Effector memory CD8-positive, alpha-beta T cell (primary cell): ENCODE measurements at regions not wholly inside any gene's neighbourhood (a gene's known extent, or its start where the extent isn't known, plus 50 kb on each side); places are given as distances from the start of the nearest gene placed in this dataset.
A peak's percentile ranks its signal among the peaks of the same experiment; 100 is the strongest.

Experiments
- ATAC-seq: fragments of 150-1000 bp; cut with Tn5 transposase; replicated peaks from 2 replicates; pipeline ENCODE4 v1.10.0; 2021; ENCODE audit warnings: mild to moderate bottlenecking, moderate library complexity
- DNase-seq, 3 experiments: peaks; one replicate each; pipeline ENCODE4 v3.0.0; 2021
- H3K27ac Mint-ChIP-seq, 2 donors: one replicate each; pipeline ENCODE4 v1.8.0; 2022; ENCODE audit warnings: mild to moderate bottlenecking in 2 of 2, mixed read lengths in 2 of 2, moderate library complexity in 2 of 2
- H3K27me3 Mint-ChIP-seq, 2 donors: one replicate each; pipeline ENCODE4 v1.8.0; 2022; ENCODE audit warnings: mixed read lengths in 2 of 2
- H3K36me3 Mint-ChIP-seq: one replicate; pipeline ENCODE4 v1.8.0; 2022; ENCODE audit warnings: mild to moderate bottlenecking, moderate library complexity, mixed read lengths; ENCODE audit not compliant: insufficient read depth
- H3K4me1 Mint-ChIP-seq, 2 donors: one replicate each; pipeline ENCODE4 v1.8.0; 2022; ENCODE audit warnings: low read depth in 2 of 2, mixed read lengths in 2 of 2
- H3K4me3 Mint-ChIP-seq, 2 donors: one replicate each; pipeline ENCODE4 v1.8.0; 2022; ENCODE audit warnings: mild to moderate bottlenecking in 2 of 2, mixed read lengths in 2 of 2, moderate library complexity in 2 of 2
- H3K9me3 Mint-ChIP-seq, 2 donors: one replicate each; pipeline ENCODE4 v1.8.0; 2022; ENCODE audit warnings: mixed read lengths in 2 of 2

- Mint-ChIP-seq H3K4me3 (no peak overlapping the region), H3K36me3 (peaks cover 4% of the 10 kb centered on the region), H3K4me1 (no peaks in the 10 kb centered on the region), H3K27me3 (peaks cover 26 to 34% of the 10 kb centered on the region in 2 donors), H3K9me3 (no peaks in the 10 kb centered on the region), H3K27ac (no peak overlapping the region)
- ATAC-seq (no peak), DNase-seq (no peak)
Observed at GRCh38 chr13:39988351-39988750, 332.9 kb downstream of the COG6 start.

- H3K9me3 Mint-ChIP-seq: no peaks in the 10 kb centered on the region
- no peak for DNase-seq
- peak overlapping the region in 1 of 2 donors; percentile 78 for H3K27ac Mint-ChIP-seq
- H3K27me3 Mint-ChIP-seq: peaks cover 10 to 15% of the 10 kb centered on the region in 2 donors
- peaks cover 5 to 8% of the 10 kb centered on the region in 2 donors for H3K4me1 Mint-ChIP-seq
- peak; percentile 32 for ATAC-seq
- H3K4me3 Mint-ChIP-seq: no peak overlapping the region
- no peaks in the 10 kb centered on the region for H3K36me3 Mint-ChIP-seq
Observed at GRCh38 chr13:39998166-39998565, 342.7 kb downstream of the COG6 start.

- Mint-ChIP-seq H3K9me3 (no peaks in the 10 kb centered on the region), H3K27ac (no peak overlapping the region), H3K27me3 (peaks cover 10 to 24% of the 10 kb centered on the region in 2 donors), H3K36me3 (no peaks in the 10 kb centered on the region), H3K4me1 (peaks cover 5 to 8% of the 10 kb centered on the region in 2 donors), H3K4me3 (no peak overlapping the region)
- ATAC-seq: no peak
- no peak for DNase-seq
Observed at GRCh38 chr13:40002016-40002415, 346.6 kb downstream of the COG6 start.

- DNase-seq (no peak), ATAC-seq (no peak)
- no peaks in the 10 kb centered on the region for H3K4me1 Mint-ChIP-seq
- H3K9me3 Mint-ChIP-seq: no peaks in the 10 kb centered on the region
- H3K27me3 Mint-ChIP-seq: peaks cover 31 to 39% of the 10 kb centered on the region in 2 donors
- no peaks in the 10 kb centered on the region for H3K36me3 Mint-ChIP-seq
- H3K27ac Mint-ChIP-seq: no peak overlapping the region
- H3K4me3 Mint-ChIP-seq: no peak overlapping the region
Observed at GRCh38 chr13:40013554-40013953, 358.1 kb downstream of the COG6 start.

GRCh38 chr13:40016953-40017660 is 361.6 kb downstream of the COG6 start:
- Mint-ChIP-seq H3K27ac (no peak overlapping the region), H3K4me3 (no peak overlapping the region), H3K36me3 (no peaks in the 10 kb centered on the region), H3K27me3 (peaks cover 19 to 23% of the 10 kb centered on the region in 2 donors), H3K9me3 (no peaks in the 10 kb centered on the region), H3K4me1 (no peaks in the 10 kb centered on the region)
- no peak for DNase-seq
- no peak for ATAC-seq

- H3K27me3 Mint-ChIP-seq: peaks cover 17% of the 10 kb centered on the region in 2 donors
- no peak overlapping the region for H3K27ac Mint-ChIP-seq
- ATAC-seq (no peak), DNase-seq (no peak)
- H3K4me1 Mint-ChIP-seq: no peaks in the 10 kb centered on the region
- no peaks in the 10 kb centered on the region for H3K36me3 Mint-ChIP-seq
- no peak overlapping the region for H3K4me3 Mint-ChIP-seq
- H3K9me3 Mint-ChIP-seq: no peaks in the 10 kb centered on the region
Observed at GRCh38 chr13:40017662-40018262, 362.3 kb downstream of the COG6 start.

GRCh38 chr13:40023595-40024203 is 368.2 kb downstream of the COG6 start:
- DNase-seq: no peak
- Mint-ChIP-seq H3K27ac (no peak overlapping the region), H3K27me3 (no peaks in the 10 kb centered on the region)

GRCh38 chr13:40024204-40024966 is 368.9 kb downstream of the COG6 start:
- peak overlapping the region in 1 of 2 donors; percentile 21 for H3K27ac Mint-ChIP-seq

More at GRCh38 chr13:40023595-40024203, 368.2 kb downstream of the COG6 start:
- H3K4me1 Mint-ChIP-seq: peaks cover 9% of the 10 kb centered on the region in 2 donors
- no peak for ATAC-seq
- H3K9me3 Mint-ChIP-seq: no peaks in the 10 kb centered on the region
- H3K36me3 Mint-ChIP-seq: no peaks in the 10 kb centered on the region
- no peak overlapping the region for H3K4me3 Mint-ChIP-seq

GRCh38 chr13:40024967-40025714 is 369.7 kb downstream of the COG6 start:
- Mint-ChIP-seq H3K36me3 (no peaks in the 10 kb centered on the region), H3K9me3 (no peaks in the 10 kb centered on the region), H3K27ac (peak overlapping the region in 1 of 2 donors; percentile 21), H3K27me3 (no peaks in the 10 kb centered on the region), H3K4me1 (peaks cover 9% of the 10 kb centered on the region in 2 donors), H3K4me3 (no peak overlapping the region)
- DNase-seq (no peak), ATAC-seq (no peak)

More at GRCh38 chr13:40024204-40024966, 368.9 kb downstream of the COG6 start:
- Mint-ChIP-seq H3K36me3 (no peaks in the 10 kb centered on the region), H3K4me3 (no peak overlapping the region), H3K9me3 (no peaks in the 10 kb centered on the region), H3K27me3 (no peaks in the 10 kb centered on the region), H3K4me1 (peaks cover 9% of the 10 kb centered on the region in 2 donors)
- ATAC-seq (no peak), DNase-seq (no peak)

GRCh38 chr13:40026174-40026585 is 370.7 kb downstream of the COG6 start:
- Mint-ChIP-seq H3K4me3 (peak overlapping the region; percentile 71 to 78), H3K9me3 (no peaks in the 10 kb centered on the region), H3K27me3 (no peaks in the 10 kb centered on the region), H3K27ac (peak overlapping the region; percentile 15 to 83), H3K36me3 (no peaks in the 10 kb centered on the region), H3K4me1 (peaks cover 9% of the 10 kb centered on the region in 2 donors)
- DNase-seq (no peak), ATAC-seq (peak; percentile 78)

- Mint-ChIP-seq H3K9me3 (no peaks in the 10 kb centered on the region), H3K36me3 (no peaks in the 10 kb centered on the region), H3K4me3 (peak overlapping the region; percentile 71 to 78), H3K27ac (peak overlapping the region; percentile 83 to 89), H3K4me1 (peaks cover 9% of the 10 kb centered on the region in 2 donors), H3K27me3 (no peaks in the 10 kb centered on the region)
- DNase-seq (no peak), ATAC-seq (peak; percentile 69)
Observed at GRCh38 chr13:40026741-40027140, 371.3 kb downstream of the COG6 start.

GRCh38 chr13:40028446-40028845 is 373.0 kb downstream of the COG6 start:
- no peak for DNase-seq
- Mint-ChIP-seq H3K27me3 (no peaks in the 10 kb centered on the region), H3K4me3 (no peak overlapping the region), H3K36me3 (no peaks in the 10 kb centered on the region), H3K4me1 (peaks cover 9% of the 10 kb centered on the region in 2 donors), H3K9me3 (no peaks in the 10 kb centered on the region), H3K27ac (no peak overlapping the region)
- ATAC-seq: no peak

GRCh38 chr13:40031031-40031430 is 375.6 kb downstream of the COG6 start:
- no peak overlapping the region for H3K27ac Mint-ChIP-seq
- peaks cover 6 to 8% of the 10 kb centered on the region in 2 donors for H3K4me1 Mint-ChIP-seq
- no peak overlapping the region for H3K4me3 Mint-ChIP-seq
- ATAC-seq: no peak
- no peak for DNase-seq
- H3K27me3 Mint-ChIP-seq: no peaks in the 10 kb centered on the region
- no peaks in the 10 kb centered on the region for H3K36me3 Mint-ChIP-seq
- no peaks in the 10 kb centered on the region for H3K9me3 Mint-ChIP-seq
